Adrenal gland (tissue), 9 donors: ENCODE measurements at regions not wholly inside any gene's neighbourhood (a gene's known extent, or its start where the extent isn't known, plus 50 kb on each side); places are given as distances from the start of the nearest gene placed in this dataset.

Source experiments
- DNase-seq, 7 donors: peaks; one replicate each; pipeline ENCODE4 v3.0.0-alpha.2; 2019 to 2020
- H3K27ac ChIP-seq, 5 donors: fragments of 200-600 bp; sonication (generic) in 4 of 5; 1 replicate in 3 of 5; 2 replicates in 2 of 5; pipeline versions ENCODE4 v1.5.1 to v1.8.0; 2016 to 2020; ENCODE audit warnings: mild to moderate bottlenecking in 1 of 5
- H3K27me3 ChIP-seq: fragments of 200-600 bp; 2 replicates; pipeline ENCODE4 v1.8.0; 2021
- H3K36me3 ChIP-seq, 2 donors: fragments of 200-600 bp; replicated peaks in 1 of 2; 1 replicate in 1 of 2; 2 replicates in 1 of 2; pipeline versions ENCODE4 v1.5.1 to v1.8.0; 2018 to 2022
- H3K4me1 ChIP-seq, 2 donors: fragments of 200-600 bp; replicated peaks in 1 of 2; 1 replicate in 1 of 2; 2 replicates in 1 of 2; pipeline versions ENCODE4 v1.5.1 to v1.8.0; 2018 to 2021
- H3K4me3 ChIP-seq, 4 donors: fragments of 200-600 bp; sonication (generic) in 3 of 4; one replicate each; pipeline ENCODE4 v1.5.1; 2016 to 2018
- H3K9me3 ChIP-seq, 3 donors: fragments of 200-600 bp; sonication (generic) in 1 of 3; replicated peaks in 1 of 3; 1 replicate in 2 of 3; 2 replicates in 1 of 3; pipeline versions ENCODE4 v1.5.1 to v1.8.0; 2016 to 2021
- POLR2A ChIP-seq, 2 donors: fragments of 450-650 bp; IDR thresholded peaks; one replicate each; pipeline ENCODE4 v1.6.1; 2017; ENCODE audit warnings: antibody characterized with exemption in 2 of 2, mild to moderate bottlenecking in 2 of 2, moderate library complexity in 1 of 2
- WGBS, 4 donors: extraction: QIAGEN DNeasy Blood & Tissue Kit in 2 of 4; methylation state at CpG; one replicate each; pipeline versions ENCODE4 v1.1.5 to v1.1.7; 2013 to 2017; 5-methylcytosine and 5-hydroxymethylcytosine counted together
- intact Hi-C, 2 donors: fragments of 100-400 bp; cut with DNase I; formaldehyde crosslinking; loops; one replicate each; pipeline versions ENCODE4 v1.14.1 to v1.15.0; 2022 to 2023
- TF ChIP-seq, protein P1 (sequence below), 6 experiments: fragments of 450-650 bp in 4 of 6; fragments of 200-600 bp in 2 of 6; sonication (generic) in 1 of 6; IDR thresholded peaks; 1 replicate in 5 of 6; 2 replicates in 1 of 6; pipeline versions ENCODE4 v1.5.1 to v1.8.0; 2016 to 2021; ENCODE audit warnings: antibody characterized with exemption in 6 of 6, mild to moderate bottlenecking in 2 of 6, moderate library complexity in 1 of 6
- donor health status: healthy with polysubstance abuse.
- donor health status: Bipolar disorder and iron deficiency.
- donor health status: DM: yes; HTN: yes; CAD: no.
- donor health status: DM: no; HTN: no; CAD: no.
- donor health status: DM: no; HTN: no; CAD: no.

- WGBS, 4 donors, result 82 to 100% (median 94%) methylated on average over 1 of the region's 1 CpG
- H3K27ac ChIP-seq, result peak overlapping the region; percentile 2 to 52 (median 51)
- intact Hi-C loops, result no loop called here
Observed at GRCh38 chr2:62309081-62309464, 113.2 kb downstream of the B3GNT2 start.

GRCh38 chr2:62307469-62308389 is 111.8 kb downstream of the B3GNT2 start:
- TF ChIP-seq, protein P1, sequence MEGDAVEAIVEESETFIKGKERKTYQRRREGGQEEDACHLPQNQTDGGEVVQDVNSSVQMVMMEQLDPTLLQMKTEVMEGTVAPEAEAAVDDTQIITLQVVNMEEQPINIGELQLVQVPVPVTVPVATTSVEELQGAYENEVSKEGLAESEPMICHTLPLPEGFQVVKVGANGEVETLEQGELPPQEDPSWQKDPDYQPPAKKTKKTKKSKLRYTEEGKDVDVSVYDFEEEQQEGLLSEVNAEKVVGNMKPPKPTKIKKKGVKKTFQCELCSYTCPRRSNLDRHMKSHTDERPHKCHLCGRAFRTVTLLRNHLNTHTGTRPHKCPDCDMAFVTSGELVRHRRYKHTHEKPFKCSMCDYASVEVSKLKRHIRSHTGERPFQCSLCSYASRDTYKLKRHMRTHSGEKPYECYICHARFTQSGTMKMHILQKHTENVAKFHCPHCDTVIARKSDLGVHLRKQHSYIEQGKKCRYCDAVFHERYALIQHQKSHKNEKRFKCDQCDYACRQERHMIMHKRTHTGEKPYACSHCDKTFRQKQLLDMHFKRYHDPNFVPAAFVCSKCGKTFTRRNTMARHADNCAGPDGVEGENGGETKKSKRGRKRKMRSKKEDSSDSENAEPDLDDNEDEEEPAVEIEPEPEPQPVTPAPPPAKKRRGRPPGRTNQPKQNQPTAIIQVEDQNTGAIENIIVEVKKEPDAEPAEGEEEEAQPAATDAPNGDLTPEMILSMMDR (IDR thresholded peaks at IDR 0.05), result no peak
- no peak for TF ChIP-seq POLR2A (IDR thresholded peaks at IDR 0.05)
- H3K9me3 ChIP-seq, result no peaks in the 10 kb centered on the region
- peak overlapping the region in 2 of 5 donors; percentile 10 to 30 for H3K27ac ChIP-seq
- intact Hi-C loops, result no loop called here
- WGBS, 4 donors, result 78 to 89% (median 82%) methylated on average over 15 of the region's 15 CpGs
- no peak for DNase-seq
- no peaks in the 10 kb centered on the region for H3K27me3 ChIP-seq
- peaks cover 28 to 46% of the 10 kb centered on the region in 2 donors for H3K4me1 ChIP-seq
- no peak overlapping the region for H3K4me3 ChIP-seq
- H3K36me3 ChIP-seq, result no peaks in the 10 kb centered on the region

More at GRCh38 chr2:62309081-62309464, 113.2 kb downstream of the B3GNT2 start:
- no peak overlapping the region for H3K4me3 ChIP-seq
- no peaks in the 10 kb centered on the region for H3K36me3 ChIP-seq
- H3K9me3 ChIP-seq, result no peaks in the 10 kb centered on the region
- TF ChIP-seq POLR2A (IDR thresholded peaks at IDR 0.05), result no peak
- TF ChIP-seq, protein P1 (IDR thresholded peaks at IDR 0.05), result no peak
- DNase-seq, result no peak
- H3K27me3 ChIP-seq, result no peaks in the 10 kb centered on the region
- peaks cover 28 to 46% of the 10 kb centered on the region in 2 donors for H3K4me1 ChIP-seq

DNA sequence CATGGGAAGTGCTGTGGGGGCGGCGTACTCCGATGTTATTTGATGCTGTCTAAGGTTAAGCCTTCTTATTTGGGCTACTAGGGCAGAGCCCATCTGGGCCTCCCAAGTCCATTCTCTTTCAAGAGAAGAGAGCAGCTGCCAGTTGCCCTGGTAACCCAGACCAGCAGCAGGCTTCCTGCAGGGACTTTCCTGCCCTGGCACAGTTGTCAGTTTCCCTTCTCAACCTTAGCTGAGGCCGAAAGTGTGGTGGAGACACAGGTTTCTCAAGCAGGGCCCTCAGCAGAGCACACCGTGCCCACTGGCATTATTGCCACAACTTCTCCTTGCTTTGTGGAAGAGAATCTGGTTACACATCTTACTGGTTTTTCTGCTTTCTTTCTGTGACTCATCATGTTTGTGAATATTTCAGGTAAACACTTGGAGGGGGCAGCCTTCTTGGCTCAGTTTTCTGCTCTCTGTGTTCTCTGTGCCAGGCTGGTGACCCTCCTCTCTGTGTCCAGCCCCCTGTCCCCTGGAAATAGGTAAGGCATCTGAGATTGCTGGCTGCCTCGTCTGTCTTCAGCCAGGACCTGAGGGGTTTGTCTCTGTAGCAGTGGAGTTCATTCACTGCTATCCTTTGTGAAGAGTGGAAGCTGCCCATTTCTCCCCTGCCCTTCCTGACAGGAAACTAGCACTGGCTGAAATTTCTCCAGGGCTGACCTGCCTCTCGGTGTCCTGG is 111.0 kb downstream of the B3GNT2 start:
- intact Hi-C loops, result no loop called here
- peaks cover 28 to 46% of the 10 kb centered on the region in 2 donors for H3K4me1 ChIP-seq
- 54 to 75% (median 67%) methylated on average over 7 of the region's 7 CpGs for WGBS, 4 donors

More for the DNA sequence above, 111.0 kb downstream of the B3GNT2 start:
- H3K27me3 ChIP-seq, result no peaks in the 10 kb centered on the region
- H3K9me3 ChIP-seq, result no peaks in the 10 kb centered on the region
- H3K27ac ChIP-seq, result peak overlapping the region in 2 of 5 donors; percentile 10 to 30
- no peaks in the 10 kb centered on the region for H3K36me3 ChIP-seq
- no peak for TF ChIP-seq POLR2A (IDR thresholded peaks at IDR 0.05)
- TF ChIP-seq, protein P1 (IDR thresholded peaks at IDR 0.05), result no peak
- H3K4me3 ChIP-seq, result no peak overlapping the region
- DNase-seq, result peak in 4 of 7 donors; percentile 31 to 73 (median 38)
